SK-N-SH (cell line): ENCODE measurements at regions not wholly inside any gene's neighbourhood (a gene's known extent, or its start where the extent isn't known, plus 50 kb on each side); places are given as distances from the start of the nearest gene placed in this dataset.

Source experiments
- CHD2 ChIP-seq: fragments of 150-350 bp; IDR thresholded peaks from 2 replicates; pipeline ENCODE4 v1.6.1; 2018; ENCODE audit warnings: low read length; ENCODE audit not compliant: partially characterized antibody
- CTCF ChIP-seq: fragments of 200-600 bp; sonication (generic); IDR thresholded peaks from 2 replicates; pipeline ENCODE4 v1.6.1; 2017; ENCODE audit warnings: antibody characterized with exemption, mild to moderate bottlenecking, moderate library complexity
- EP300 ChIP-seq, 2 experiments: IDR thresholded peaks; 2 replicates each; pipeline versions ENCODE4 v1.4.0 to v1.6.1; 2012; ENCODE audit warnings: borderline replicate concordance in 1 of 2, low read depth in 1 of 2, low read length in 1 of 2
- EZH2phosphoT487 ChIP-seq: fragments of 200-600 bp; sonication (generic); IDR thresholded peaks from 2 replicates; pipeline ENCODE4 v1.6.1; 2017; ENCODE audit warnings: low read depth, mixed run types, mild to moderate bottlenecking, antibody characterized with exemption, moderate library complexity, borderline replicate concordance
- JUND ChIP-seq: IDR thresholded peaks from 2 replicates; pipeline ENCODE4 v1.4.0; 2012
- NFIC ChIP-seq: IDR thresholded peaks from 2 replicates; pipeline ENCODE4 v1.4.0; 2012; ENCODE audit warnings: borderline replicate concordance
- POLR2AphosphoS5 ChIP-seq: IDR thresholded peaks from 2 replicates; pipeline ENCODE4 v1.6.1; 2012; ENCODE audit warnings: low read depth, low read length
- RCOR1 ChIP-seq: fragments of 150-350 bp; IDR thresholded peaks from 2 replicates; pipeline ENCODE4 v1.6.1; 2017; ENCODE audit warnings: antibody characterized with exemption, low read length
- REST ChIP-seq: IDR thresholded peaks from 2 replicates; pipeline ENCODE4 v1.6.1; 2012; ENCODE audit warnings: mild to moderate bottlenecking, low read depth, low read length, moderate library complexity
- RXRA ChIP-seq: IDR thresholded peaks from 2 replicates; pipeline ENCODE4 v1.4.0; 2012; ENCODE audit warnings: low read depth, mild to moderate bottlenecking, borderline replicate concordance
- TAF1 ChIP-seq: IDR thresholded peaks from 2 replicates; pipeline ENCODE4 v1.6.1; 2012; ENCODE audit warnings: low read depth, mild to moderate bottlenecking, low read length, moderate library complexity, borderline replicate concordance

DNA sequence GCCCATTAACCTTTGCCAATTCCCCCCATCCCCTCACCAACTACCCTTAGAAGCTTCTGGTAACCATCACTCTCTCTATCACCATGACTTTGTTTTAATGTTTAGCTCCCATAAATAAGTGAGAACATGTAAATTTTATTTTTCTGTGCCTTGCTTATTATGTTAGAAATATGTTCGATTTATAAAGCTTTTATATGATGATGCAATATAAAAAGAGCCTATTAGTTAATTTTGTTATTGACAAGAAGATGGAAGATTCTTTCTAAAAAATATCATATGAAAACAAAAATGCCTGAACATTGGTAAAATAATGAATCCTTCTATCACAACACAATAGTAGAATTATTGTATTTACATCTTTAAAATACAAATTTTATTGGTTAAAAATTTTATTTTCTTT lies 836.1 kb upstream of the TMPRSS15 start:
- TF ChIP-seq EZH2phosphoT487: no peak
- TF ChIP-seq CTCF: no peak
- no peak for TF ChIP-seq RXRA
- no peak for TF ChIP-seq CHD2
- no peak for TF ChIP-seq EP300 (IDR thresholded peaks at IDR 0.05; ENCODE audit: borderline replicate concordance in 1 of 2, low read depth in 1 of 2, low read length in 1 of 2)
- TF ChIP-seq POLR2AphosphoS5: no peak
- no peak for TF ChIP-seq NFIC
- TF ChIP-seq RCOR1: no peak
- TF ChIP-seq JUND: no peak
- TF ChIP-seq TAF1: no peak
- TF ChIP-seq REST: no peak
